MM.1S (cell line): ENCODE measurements at regions not wholly inside any gene's neighbourhood (a gene's known extent, or its start where the extent isn't known, plus 50 kb on each side); places are given as distances from the start of the nearest gene placed in this dataset.

Experiments used
- EZH2 ChIP-seq: fragments of 300-600 bp; sonication (generic); optimal IDR thresholded peaks from 2 replicates; pipeline ENCODE3; 2017; ENCODE audit warnings: low read depth, mild to moderate bottlenecking, antibody characterized with exemption, low read length, mixed read lengths
- EZH2phosphoT487 ChIP-seq: fragments of 300-600 bp; sonication (generic); IDR thresholded peaks from 2 replicates; pipeline ENCODE4 v1.6.1; 2018; ENCODE audit warnings: antibody characterized with exemption, low read length
- TF ChIP-seq, protein P1 (sequence below): fragments of 300-600 bp; sonication (generic); IDR thresholded peaks from 2 replicates; pipeline ENCODE4 v1.5.1; 2016; ENCODE audit warnings: antibody characterized with exemption, low read length, mixed read lengths

DNA sequence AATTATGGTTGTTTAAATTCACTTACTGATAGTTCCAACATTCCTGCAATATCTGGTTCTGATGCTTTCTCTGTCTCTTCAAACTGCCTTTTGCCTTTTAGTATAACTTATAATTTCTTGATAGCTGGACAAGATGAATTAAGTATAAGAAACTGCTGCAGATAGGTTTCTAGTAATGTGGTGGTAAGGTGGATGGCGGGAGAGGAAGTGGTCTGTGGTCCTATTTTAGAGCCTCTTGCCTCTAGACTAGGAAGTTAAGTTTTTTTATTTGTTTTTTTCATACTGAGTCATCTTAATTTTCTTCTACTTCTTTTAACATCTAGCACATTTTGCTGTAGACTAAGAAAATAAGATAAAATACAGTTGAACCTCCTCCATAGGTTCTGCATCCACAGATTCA is 310.0 kb downstream of the SLITRK2 start:
- TF ChIP-seq, protein P1, sequence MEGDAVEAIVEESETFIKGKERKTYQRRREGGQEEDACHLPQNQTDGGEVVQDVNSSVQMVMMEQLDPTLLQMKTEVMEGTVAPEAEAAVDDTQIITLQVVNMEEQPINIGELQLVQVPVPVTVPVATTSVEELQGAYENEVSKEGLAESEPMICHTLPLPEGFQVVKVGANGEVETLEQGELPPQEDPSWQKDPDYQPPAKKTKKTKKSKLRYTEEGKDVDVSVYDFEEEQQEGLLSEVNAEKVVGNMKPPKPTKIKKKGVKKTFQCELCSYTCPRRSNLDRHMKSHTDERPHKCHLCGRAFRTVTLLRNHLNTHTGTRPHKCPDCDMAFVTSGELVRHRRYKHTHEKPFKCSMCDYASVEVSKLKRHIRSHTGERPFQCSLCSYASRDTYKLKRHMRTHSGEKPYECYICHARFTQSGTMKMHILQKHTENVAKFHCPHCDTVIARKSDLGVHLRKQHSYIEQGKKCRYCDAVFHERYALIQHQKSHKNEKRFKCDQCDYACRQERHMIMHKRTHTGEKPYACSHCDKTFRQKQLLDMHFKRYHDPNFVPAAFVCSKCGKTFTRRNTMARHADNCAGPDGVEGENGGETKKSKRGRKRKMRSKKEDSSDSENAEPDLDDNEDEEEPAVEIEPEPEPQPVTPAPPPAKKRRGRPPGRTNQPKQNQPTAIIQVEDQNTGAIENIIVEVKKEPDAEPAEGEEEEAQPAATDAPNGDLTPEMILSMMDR: no peak
- TF ChIP-seq EZH2phosphoT487 (no peak), EZH2 (no peak)
